Esophagus squamous epithelium (tissue), 4 donors: ENCODE measurements at regions not wholly inside any gene's neighbourhood (a gene's known extent, or its start where the extent isn't known, plus 50 kb on each side); places are given as distances from the start of the nearest gene placed in this dataset.

ENCODE experiments used
- CTCF ChIP-seq, 6 experiments: fragments of 450-650 bp in 4 of 6; fragments of 200-600 bp in 2 of 6; sonication (generic) in 2 of 6; IDR thresholded peaks; one replicate each; pipeline ENCODE4 v1.5.1; 2016 to 2019; ENCODE audit warnings: antibody characterized with exemption in 6 of 6, mild to moderate bottlenecking in 4 of 6, moderate library complexity in 4 of 6
- POLR2A ChIP-seq, 4 donors: fragments of 450-650 bp; IDR thresholded peaks; one replicate each; pipeline ENCODE4 v1.6.1; 2017; ENCODE audit warnings: antibody characterized with exemption in 4 of 4, mild to moderate bottlenecking in 4 of 4, moderate library complexity in 3 of 4

- TF ChIP-seq CTCF (IDR thresholded peaks at IDR 0.05) (no peak), POLR2A (IDR thresholded peaks at IDR 0.05) (no peak)
Measured at GRCh38 chr3:66106788-66107187, 68.1 kb upstream of the MAGI1 start.
